KOPT-K1 (cell line): ENCODE measurements at regions not wholly inside any gene's neighbourhood (a gene's known extent, or its start where the extent isn't known, plus 50 kb on each side); places are given as distances from the start of the nearest gene placed in this dataset.

Experiments
- H3K27ac ChIP-seq: fragments of 200-600 bp; sonication (generic); 2 replicates; pipeline ENCODE4 v1.5.1; 2016; ENCODE audit warnings: antibody characterized with exemption, mild to moderate bottlenecking, low read depth, low read length; ENCODE audit not compliant: poor library complexity, severe bottlenecking
- H3K36me3 ChIP-seq: fragments of 200-600 bp; sonication (generic); 2 replicates; pipeline ENCODE4 v1.5.1; 2017; ENCODE audit warnings: antibody characterized with exemption, mild to moderate bottlenecking, low read length, moderate library complexity; ENCODE audit not compliant: insufficient read depth
- H3K9me3 ChIP-seq: fragments of 200-600 bp; sonication (generic); 2 replicates; pipeline ENCODE4 v1.5.1; 2017; ENCODE audit warnings: antibody characterized with exemption, low read length, mild to moderate bottlenecking; ENCODE audit not compliant: insufficient read depth, poor library complexity, severe bottlenecking

DNA sequence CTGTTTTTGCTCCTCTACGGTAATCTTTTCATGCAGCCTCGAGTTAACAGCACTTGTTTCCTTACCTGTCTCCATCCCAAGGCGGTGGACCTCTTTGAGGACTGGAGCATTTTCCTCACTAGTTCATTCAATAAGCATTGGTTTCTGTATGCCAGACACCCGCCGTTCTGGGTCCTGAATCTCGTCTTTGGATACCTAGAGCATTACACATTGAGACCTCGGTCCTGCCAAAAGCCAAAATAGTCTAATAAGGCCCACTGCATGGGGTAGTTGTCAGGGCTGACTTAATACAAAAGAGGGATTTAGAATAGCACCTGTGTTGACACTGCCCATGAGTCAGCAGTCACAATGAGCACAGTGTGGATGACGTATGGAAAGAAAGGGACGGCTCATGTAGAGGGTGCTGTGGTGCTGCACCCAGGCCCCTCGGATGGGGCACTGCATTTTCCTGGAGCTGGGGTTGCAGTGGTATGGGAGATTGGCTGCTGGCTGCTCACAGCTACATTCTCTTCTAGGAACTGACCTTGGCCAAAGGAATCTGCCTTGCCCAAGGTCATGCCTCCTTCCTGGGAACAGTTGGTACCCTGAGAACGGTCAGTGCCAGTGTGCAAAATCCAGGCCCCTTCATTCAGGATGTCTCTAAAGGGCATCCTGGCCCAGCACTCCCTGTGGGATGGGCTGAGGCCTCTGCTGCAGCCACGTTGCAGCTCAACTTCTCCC lies 126.9 kb upstream of the NCK2 start:
- no peaks in the 10 kb centered on the region for H3K36me3 ChIP-seq
- no peaks in the 10 kb centered on the region for H3K9me3 ChIP-seq
- no peak overlapping the region for H3K27ac ChIP-seq

DNA sequence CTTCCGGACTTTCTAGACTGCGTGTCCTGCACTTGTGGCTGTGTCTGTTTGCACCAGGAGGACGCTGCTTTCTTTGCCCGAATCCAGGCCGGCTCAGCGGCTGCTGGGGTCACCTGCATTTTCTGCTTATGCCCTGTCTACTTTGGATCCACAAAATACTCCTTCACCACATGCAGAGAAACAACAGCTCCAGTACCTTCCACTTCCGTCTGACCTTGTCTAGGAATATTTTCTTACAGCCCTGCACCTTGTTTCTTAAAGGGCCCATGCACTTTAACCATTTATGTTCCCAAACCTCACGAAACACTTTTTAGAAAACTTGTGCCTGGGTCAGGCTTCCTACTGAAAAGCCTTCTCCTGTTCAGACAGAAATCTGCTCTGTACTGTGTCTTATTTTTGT lies 129.4 kb upstream of the NCK2 start:
- Histone ChIP-seq H3K9me3 (no peaks in the 10 kb centered on the region), H3K36me3 (no peaks in the 10 kb centered on the region), H3K27ac (no peak overlapping the region)

DNA sequence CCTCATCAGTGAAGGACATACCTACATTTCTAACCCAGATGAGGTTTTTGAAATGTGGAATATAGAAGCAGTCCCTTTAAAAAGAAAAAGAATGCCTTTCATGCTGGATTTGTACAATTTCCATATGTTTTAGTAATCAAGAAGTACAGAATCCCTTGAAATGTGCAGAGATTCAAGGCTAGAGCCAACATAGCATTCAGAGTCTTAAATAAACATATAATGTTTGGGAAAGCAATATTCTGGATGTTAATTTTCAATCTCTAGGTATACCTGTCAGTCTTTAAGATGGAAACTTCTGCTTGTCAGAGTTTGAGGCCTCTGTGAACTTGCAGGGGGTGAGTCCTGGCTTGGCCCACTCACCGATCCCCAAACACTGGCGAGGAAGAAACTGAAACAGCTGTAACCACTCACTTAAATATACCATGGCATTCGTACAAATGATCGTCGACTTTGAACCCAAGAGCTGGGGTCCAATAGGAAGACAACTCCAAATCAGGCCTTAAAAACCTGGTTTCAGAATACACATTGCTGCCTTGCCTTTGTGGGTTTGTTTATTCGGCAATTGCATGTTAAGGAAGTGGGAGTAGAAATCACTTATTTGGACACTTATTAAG lies 132.8 kb upstream of the NCK2 start:
- Histone ChIP-seq H3K27ac (no peak overlapping the region), H3K36me3 (no peaks in the 10 kb centered on the region), H3K9me3 (no peaks in the 10 kb centered on the region)

DNA sequence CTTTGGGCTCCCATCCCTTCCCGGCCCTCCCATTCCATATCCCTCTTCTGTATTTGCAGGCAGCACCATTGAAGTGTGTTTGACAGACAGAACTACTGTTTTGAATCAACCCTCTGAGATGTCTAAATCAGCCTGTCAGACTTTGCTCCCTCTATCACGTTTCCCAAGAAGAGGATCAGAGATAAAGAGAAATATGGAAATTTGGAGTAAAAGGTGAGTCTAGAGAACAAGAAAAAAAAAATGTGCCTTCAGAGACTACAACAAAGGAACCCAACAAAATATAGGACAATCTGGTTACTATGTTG lies 133.4 kb upstream of the NCK2 start:
- H3K27ac ChIP-seq: no peak overlapping the region
- H3K36me3 ChIP-seq: no peaks in the 10 kb centered on the region
- no peaks in the 10 kb centered on the region for H3K9me3 ChIP-seq

DNA sequence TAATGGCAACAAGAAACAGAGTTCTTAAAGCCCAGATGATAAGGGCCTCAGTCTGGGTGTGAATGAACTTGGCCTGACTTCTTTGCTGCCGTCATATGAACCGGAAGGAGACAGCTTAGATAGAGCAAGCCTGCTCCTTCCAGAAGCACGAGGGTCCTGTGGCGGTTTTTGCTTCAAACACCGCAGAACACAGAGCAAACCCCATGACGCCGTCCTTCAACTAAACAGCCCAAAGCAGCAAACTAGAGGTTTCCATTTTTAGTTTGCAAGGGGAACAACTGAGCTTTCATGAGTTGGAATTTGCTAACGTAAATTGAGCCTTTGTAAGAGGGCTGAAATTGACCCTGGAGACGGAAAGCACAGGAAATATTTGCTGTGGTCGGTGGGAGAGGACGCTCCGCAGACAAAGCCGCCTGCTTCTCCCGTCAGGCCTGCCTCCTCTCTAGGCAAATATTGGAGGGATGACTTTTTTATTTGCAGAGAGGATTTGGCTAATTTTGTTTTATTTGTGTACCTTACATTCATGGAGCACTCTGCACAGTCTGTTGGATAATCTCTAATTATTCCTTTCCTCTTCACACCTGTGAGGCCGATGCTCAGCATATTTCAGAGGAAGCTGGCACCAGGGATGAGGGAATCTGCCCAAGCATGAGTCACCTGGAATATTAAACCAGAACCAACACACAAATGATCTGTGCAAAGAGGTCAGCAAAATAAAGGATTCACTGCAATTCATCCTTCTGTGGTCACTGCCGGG lies 134.0 kb upstream of the NCK2 start:
- Histone ChIP-seq H3K9me3 (no peaks in the 10 kb centered on the region), H3K27ac (no peak overlapping the region), H3K36me3 (no peaks in the 10 kb centered on the region)

DNA sequence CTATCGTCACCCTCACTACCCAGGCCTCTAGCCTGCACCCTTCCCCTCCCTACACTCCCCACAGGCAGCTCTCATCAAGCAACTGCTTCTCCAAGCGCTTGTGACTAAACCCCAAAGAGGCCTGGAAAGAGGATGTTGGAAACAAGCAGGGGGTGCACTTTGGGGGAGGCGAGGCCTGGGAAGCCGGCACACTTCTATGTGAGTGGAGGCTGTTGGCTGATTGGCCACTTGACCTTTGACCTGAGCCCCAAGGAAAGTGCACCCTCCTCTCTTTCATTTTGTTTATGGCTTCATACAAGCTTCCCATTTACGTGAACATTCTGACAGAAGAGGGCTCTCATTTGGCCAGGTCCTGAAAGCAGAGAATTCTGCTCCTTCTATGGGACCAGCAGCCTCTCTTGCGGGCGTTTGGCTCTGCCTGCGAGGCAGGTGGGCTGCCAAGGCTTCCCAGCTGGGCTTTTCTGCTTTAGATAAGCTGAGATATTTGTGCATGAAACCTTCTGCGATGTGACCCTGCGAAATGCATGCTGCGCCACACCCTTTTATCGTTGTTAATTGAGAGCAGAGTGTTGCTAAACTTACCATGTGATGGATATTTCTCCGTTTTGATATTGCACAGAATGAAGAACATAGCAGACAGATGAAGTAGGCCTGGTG lies 134.8 kb upstream of the NCK2 start:
- Histone ChIP-seq H3K36me3 (no peaks in the 10 kb centered on the region), H3K27ac (no peak overlapping the region), H3K9me3 (no peaks in the 10 kb centered on the region)

DNA sequence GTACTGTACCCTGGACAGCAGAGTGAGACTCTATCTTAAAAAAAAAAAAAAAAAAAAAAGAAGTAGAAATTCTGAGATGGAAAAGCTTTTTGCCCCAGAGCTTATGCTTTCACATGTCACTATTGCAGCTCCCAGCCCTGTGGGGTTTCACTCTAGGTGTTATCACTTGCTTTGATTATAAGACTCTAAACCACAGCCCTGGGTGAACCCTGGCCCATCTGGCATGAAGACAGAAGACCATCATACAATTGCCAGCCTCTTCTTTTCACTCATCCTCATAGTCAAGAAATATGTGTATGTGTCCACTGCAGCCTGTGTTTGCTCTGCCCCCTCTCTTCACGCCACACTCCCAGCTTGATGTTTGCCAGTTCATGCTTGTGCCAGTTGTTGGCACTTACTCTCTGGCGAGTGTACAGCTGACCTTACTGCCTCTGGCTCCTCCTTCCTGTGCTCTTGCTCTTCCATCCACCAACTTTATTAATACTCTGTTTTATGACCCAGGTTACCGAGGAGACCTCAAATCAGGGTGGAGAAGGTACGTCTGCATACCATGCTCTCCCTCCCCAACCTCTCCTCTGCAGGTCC lies 136.7 kb upstream of the NCK2 start:
- Histone ChIP-seq H3K9me3 (no peaks in the 10 kb centered on the region), H3K27ac (no peak overlapping the region), H3K36me3 (no peaks in the 10 kb centered on the region)

DNA sequence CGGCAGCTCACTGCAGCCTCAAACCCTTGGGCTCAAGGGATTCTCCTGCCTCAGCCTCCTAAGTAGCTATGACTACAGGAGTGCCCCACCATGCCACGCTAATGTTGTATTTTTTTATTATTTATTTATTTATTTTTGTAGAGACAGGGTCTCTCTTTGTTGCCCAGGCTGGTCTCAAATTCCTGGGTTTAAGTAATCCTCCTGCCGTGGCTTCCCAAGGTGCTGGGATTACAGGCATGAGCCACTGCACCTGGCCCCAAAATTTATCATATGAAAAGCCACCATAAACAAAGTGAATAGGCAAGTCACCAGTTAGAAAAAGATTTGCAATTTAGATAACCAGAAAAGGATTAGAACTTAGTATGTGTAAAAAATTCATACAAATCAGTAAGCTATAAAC lies 138.6 kb upstream of the NCK2 start:
- H3K27ac ChIP-seq: no peak overlapping the region
- no peaks in the 10 kb centered on the region for H3K36me3 ChIP-seq
- no peaks in the 10 kb centered on the region for H3K9me3 ChIP-seq

DNA sequence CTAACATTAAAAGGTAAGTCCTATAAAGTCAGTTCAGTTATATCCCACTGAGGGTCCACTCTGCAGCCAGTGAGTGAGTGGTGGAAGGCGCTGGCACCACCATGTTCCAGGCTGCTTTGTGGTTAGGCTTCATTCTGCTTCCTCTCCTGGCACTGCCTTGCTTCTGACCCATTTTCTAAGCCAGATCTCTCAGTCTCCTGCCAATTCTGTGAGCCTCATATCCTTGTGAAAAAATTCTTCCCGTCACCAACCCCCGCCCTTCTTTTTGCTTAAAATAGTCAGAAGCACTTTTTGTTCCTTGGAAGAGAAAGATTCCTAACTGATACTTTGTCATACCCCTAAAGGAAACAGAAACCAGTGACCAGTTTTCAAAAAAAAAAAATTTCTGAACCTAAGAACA lies 139.8 kb upstream of the NCK2 start:
- Histone ChIP-seq H3K27ac (no peak overlapping the region), H3K9me3 (no peaks in the 10 kb centered on the region), H3K36me3 (no peaks in the 10 kb centered on the region)

DNA sequence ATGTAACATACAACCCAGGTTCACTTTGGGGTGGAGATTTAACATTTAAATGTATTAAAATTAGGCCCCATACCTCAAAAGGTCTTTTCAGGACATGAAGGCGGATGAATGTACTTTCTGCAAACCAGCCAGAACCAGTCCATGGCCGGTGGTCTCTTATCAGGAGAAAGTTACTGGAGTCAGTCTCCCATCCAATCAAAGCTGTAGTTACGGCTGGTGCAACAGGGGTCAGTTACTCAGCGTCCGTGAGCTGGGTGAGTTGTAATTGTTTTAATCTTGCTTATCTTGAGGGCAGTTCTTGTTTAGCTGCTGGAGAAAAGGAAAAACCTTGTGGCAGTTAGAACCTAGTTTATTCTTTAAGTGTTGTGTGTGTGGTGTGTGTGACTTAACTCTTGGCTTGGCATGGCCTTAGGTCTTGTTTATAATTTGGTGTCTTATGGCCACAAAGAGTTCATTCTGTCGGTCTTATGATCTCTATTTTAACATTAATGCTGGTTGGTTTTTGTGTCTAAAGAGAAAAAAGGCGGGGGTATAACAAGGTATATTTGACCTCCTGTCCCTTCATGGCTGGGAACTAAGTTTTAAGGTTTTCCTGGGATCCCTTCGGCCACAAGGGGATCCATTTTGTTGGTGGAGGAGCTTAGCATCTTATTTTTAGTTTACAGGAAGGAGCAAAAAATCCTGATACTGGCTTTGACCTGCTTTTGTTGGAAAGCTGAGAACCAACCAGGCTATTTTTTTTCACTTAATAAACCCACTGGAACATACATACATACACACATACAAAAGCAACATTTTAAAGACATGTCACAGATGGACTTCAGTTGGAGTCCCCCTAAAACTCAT lies 143.5 kb upstream of the NCK2 start:
- no peak overlapping the region for H3K27ac ChIP-seq
- H3K9me3 ChIP-seq: no peaks in the 10 kb centered on the region
- H3K36me3 ChIP-seq: no peaks in the 10 kb centered on the region

DNA sequence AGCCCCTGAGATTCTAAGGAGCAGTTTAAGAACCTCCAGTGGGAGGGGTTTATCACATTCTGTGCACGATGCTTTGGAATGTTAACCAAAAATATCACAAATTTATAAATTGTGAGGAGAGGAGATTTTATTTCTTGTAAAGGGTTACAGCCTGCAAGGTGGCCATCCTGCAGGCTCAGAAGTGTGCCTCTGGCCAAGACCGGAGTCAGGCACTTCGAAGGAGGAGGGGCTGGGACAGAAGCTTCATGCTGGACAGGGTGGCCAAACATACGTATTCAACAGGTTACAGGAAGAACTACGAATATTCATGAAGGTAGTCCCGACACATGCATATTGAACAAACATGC lies 144.1 kb upstream of the NCK2 start:
- Histone ChIP-seq H3K36me3 (no peaks in the 10 kb centered on the region), H3K9me3 (no peaks in the 10 kb centered on the region), H3K27ac (no peak overlapping the region)

DNA sequence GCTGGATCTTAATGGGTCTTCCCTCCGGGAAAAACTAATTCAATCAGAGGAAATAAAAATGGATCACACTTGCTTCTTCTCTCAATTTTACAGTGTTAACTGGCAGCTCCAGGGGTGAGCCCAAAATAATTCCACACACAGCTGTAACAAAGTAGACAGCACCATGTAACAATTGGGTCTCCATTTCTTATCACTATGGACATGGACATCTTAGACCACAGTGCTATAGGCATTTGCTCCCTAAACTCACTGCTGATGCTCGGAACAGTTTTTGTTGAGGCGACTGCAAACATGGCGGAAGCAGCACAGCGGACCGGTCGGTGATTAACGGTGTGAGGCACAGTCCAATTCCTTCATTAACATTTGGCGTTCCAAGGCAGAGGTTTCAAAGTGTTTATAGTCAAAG lies 144.7 kb upstream of the NCK2 start:
- no peaks in the 10 kb centered on the region for H3K9me3 ChIP-seq
- H3K27ac ChIP-seq: no peak overlapping the region

DNA sequence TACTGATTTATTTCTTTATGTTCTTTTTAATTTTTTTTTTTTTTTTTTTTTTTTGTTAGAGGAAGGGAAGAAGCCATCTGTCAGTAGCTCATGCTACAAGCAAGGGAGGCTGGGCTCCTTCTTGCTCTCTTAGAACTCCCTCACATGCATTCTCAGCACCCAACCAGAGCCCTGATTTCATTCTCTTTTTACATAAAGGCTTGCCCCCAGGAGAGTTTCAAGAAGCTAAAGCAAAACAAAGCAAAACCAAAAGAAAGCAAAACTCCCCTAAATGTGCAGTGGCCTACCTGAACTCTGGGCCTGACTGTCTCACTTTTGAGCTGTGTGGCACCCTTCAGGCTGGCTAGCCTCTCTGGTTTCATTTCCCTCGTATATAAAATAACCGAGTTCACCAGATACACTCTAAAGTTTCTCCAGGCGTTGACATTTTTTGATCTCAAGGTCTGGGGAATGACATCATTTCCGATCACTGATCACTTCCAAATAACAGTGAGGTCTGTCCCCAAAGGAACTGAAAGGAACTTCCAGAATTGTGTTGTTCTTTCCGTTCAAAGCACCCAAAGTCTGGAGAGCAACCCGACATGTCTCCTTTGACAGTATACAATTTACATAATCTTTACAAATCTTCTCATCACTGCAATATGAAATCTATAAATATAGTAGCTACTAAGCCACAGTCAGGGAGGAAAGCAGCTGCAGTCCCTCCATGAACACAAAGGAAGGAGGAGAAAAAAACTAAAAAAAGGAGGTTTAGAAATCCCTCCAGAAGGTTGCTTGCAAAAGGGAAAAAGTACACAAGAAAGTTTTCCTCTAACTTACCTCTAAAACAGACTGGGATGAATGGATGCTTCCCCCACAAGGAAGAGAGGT lies 145.6 kb upstream of the NCK2 start:
- Histone ChIP-seq H3K36me3 (no peaks in the 10 kb centered on the region), H3K27ac (no peak overlapping the region), H3K9me3 (no peaks in the 10 kb centered on the region)

More for the DNA sequence above, 144.7 kb upstream of the NCK2 start:
- no peaks in the 10 kb centered on the region for H3K36me3 ChIP-seq
